Liver (tissue), 3 donors: ENCODE measurements at regions not wholly inside any gene's neighbourhood (a gene's known extent, or its start where the extent isn't known, plus 50 kb on each side); places are given as distances from the start of the nearest gene placed in this dataset.

ENCODE experiments used
- EGR1 ChIP-seq, 2 donors: IDR thresholded peaks; 2 replicates each; pipeline ENCODE4 v1.6.1; 2016 to 2018; ENCODE audit warnings: antibody characterized with exemption in 2 of 2, low read depth in 2 of 2
- FOXA1 ChIP-seq: IDR thresholded peaks from 2 replicates; pipeline ENCODE4 v1.6.1; 2016; ENCODE audit warnings: antibody characterized with exemption
- GABPA ChIP-seq, 2 donors: IDR thresholded peaks in 1 of 2; conservative IDR thresholded peaks in 1 of 2; 2 replicates each; pipeline ENCODE4 v1.6.1; 2016; ENCODE audit warnings: antibody characterized with exemption in 2 of 2, mild to moderate bottlenecking in 1 of 2, moderate library complexity in 1 of 2
- NR2F2 ChIP-seq: IDR thresholded peaks from 2 replicates; pipeline ENCODE4 v1.6.1; 2016; ENCODE audit warnings: antibody characterized with exemption
- RAD21 ChIP-seq, 2 donors: IDR thresholded peaks; 2 replicates each; pipeline ENCODE4 v1.6.1; 2016; ENCODE audit warnings: antibody characterized with exemption in 2 of 2, mild to moderate bottlenecking in 2 of 2
- TAF1 ChIP-seq: conservative IDR thresholded peaks from 2 replicates; pipeline ENCODE4 v1.6.1; 2016; ENCODE audit warnings: antibody characterized with exemption, mild to moderate bottlenecking
- YY1 ChIP-seq: IDR thresholded peaks from 2 replicates; pipeline ENCODE4 v1.6.1; 2016; ENCODE audit warnings: antibody characterized with exemption, mild to moderate bottlenecking
- TF ChIP-seq, protein P1 (sequence below): IDR thresholded peaks from 2 replicates; pipeline ENCODE4 v1.6.1; 2016; ENCODE audit warnings: antibody characterized with exemption, mild to moderate bottlenecking
- TF ChIP-seq, protein P2 (sequence below): fragments of 150-350 bp; IDR thresholded peaks from 2 replicates; pipeline ENCODE4 v1.5.1; 2017; ENCODE audit warnings: improper control_type of control experiment, low read depth, low read length; ENCODE audit not compliant: missing input control
- TF ChIP-seq, protein P3 (sequence below): IDR thresholded peaks from 2 replicates; pipeline ENCODE4 v1.6.1; 2016; ENCODE audit warnings: antibody characterized with exemption
- TF ChIP-seq, protein P4 (sequence below): IDR thresholded peaks from 2 replicates; pipeline ENCODE4 v1.6.1; 2016; ENCODE audit warnings: antibody characterized with exemption
- TF ChIP-seq, protein P5 (sequence below): IDR thresholded peaks from 2 replicates; pipeline ENCODE4 v1.6.1; 2016; ENCODE audit warnings: antibody characterized with exemption
- donor health status: healthy.
- donor health status: healthy.

DNA sequence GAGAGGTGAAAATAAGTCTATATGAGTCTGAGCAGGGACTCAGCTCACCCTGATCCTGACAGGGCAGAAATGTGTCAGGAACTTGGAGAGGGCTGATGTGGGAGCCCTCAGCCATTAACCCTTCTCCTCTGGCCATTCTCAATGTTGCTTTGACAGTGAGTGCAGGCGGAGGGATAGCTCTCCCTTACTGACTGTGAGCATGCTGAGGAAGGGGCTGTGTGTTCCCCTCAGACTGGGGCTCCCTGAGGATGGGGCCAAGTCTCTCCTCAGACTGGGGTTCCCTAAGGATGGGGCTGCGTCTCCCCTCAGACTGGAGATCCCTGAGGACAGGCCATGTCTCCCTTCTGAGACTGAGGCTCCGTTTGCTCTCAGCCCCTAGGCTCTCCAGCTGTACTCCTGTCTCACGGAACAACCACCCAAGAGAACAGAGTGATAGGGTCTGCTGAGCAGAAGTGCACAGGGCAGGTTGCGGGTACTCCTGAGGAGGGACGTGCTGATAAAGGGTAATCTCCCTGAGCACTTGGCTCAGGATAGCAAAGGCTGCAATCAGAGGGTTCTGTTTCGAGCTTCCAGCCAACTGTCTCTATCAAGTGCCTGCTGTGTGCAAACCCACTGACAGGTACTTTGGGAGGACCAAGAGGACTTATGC, 141.0 kb downstream of the MRPL14 start:
- TF ChIP-seq, protein P1, sequence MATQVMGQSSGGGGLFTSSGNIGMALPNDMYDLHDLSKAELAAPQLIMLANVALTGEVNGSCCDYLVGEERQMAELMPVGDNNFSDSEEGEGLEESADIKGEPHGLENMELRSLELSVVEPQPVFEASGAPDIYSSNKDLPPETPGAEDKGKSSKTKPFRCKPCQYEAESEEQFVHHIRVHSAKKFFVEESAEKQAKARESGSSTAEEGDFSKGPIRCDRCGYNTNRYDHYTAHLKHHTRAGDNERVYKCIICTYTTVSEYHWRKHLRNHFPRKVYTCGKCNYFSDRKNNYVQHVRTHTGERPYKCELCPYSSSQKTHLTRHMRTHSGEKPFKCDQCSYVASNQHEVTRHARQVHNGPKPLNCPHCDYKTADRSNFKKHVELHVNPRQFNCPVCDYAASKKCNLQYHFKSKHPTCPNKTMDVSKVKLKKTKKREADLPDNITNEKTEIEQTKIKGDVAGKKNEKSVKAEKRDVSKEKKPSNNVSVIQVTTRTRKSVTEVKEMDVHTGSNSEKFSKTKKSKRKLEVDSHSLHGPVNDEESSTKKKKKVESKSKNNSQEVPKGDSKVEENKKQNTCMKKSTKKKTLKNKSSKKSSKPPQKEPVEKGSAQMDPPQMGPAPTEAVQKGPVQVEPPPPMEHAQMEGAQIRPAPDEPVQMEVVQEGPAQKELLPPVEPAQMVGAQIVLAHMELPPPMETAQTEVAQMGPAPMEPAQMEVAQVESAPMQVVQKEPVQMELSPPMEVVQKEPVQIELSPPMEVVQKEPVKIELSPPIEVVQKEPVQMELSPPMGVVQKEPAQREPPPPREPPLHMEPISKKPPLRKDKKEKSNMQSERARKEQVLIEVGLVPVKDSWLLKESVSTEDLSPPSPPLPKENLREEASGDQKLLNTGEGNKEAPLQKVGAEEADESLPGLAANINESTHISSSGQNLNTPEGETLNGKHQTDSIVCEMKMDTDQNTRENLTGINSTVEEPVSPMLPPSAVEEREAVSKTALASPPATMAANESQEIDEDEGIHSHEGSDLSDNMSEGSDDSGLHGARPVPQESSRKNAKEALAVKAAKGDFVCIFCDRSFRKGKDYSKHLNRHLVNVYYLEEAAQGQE = no peak
- no peak for TF ChIP-seq FOXA1
- TF ChIP-seq, protein P2, sequence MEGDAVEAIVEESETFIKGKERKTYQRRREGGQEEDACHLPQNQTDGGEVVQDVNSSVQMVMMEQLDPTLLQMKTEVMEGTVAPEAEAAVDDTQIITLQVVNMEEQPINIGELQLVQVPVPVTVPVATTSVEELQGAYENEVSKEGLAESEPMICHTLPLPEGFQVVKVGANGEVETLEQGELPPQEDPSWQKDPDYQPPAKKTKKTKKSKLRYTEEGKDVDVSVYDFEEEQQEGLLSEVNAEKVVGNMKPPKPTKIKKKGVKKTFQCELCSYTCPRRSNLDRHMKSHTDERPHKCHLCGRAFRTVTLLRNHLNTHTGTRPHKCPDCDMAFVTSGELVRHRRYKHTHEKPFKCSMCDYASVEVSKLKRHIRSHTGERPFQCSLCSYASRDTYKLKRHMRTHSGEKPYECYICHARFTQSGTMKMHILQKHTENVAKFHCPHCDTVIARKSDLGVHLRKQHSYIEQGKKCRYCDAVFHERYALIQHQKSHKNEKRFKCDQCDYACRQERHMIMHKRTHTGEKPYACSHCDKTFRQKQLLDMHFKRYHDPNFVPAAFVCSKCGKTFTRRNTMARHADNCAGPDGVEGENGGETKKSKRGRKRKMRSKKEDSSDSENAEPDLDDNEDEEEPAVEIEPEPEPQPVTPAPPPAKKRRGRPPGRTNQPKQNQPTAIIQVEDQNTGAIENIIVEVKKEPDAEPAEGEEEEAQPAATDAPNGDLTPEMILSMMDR = no peak
- TF ChIP-seq TAF1 = no peak
- no peak for TF ChIP-seq EGR1 (IDR thresholded peaks at IDR 0.05; ENCODE audit: low read depth in 2 of 2)
- no peak for TF ChIP-seq GABPA (IDR thresholded peaks at IDR 0.05 in 1 of 2, conservative IDR thresholded peaks at IDR 0.05 in 1 of 2)
- TF ChIP-seq YY1 = no peak
- TF ChIP-seq, protein P3, sequence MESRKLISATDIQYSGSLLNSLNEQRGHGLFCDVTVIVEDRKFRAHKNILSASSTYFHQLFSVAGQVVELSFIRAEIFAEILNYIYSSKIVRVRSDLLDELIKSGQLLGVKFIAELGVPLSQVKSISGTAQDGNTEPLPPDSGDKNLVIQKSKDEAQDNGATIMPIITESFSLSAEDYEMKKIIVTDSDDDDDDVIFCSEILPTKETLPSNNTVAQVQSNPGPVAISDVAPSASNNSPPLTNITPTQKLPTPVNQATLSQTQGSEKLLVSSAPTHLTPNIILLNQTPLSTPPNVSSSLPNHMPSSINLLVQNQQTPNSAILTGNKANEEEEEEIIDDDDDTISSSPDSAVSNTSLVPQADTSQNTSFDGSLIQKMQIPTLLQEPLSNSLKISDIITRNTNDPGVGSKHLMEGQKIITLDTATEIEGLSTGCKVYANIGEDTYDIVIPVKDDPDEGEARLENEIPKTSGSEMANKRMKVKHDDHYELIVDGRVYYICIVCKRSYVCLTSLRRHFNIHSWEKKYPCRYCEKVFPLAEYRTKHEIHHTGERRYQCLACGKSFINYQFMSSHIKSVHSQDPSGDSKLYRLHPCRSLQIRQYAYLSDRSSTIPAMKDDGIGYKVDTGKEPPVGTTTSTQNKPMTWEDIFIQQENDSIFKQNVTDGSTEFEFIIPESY = no peak
- TF ChIP-seq, protein P4, sequence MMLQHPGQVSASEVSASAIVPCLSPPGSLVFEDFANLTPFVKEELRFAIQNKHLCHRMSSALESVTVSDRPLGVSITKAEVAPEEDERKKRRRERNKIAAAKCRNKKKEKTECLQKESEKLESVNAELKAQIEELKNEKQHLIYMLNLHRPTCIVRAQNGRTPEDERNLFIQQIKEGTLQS = no peak
- TF ChIP-seq NR2F2 = no peak
- TF ChIP-seq RAD21 (IDR thresholded peaks at IDR 0.05) = no peak
- TF ChIP-seq, protein P5, sequence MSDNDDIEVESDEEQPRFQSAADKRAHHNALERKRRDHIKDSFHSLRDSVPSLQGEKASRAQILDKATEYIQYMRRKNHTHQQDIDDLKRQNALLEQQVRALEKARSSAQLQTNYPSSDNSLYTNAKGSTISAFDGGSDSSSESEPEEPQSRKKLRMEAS = no peak
